GM23338 (cell line): ENCODE measurements at regions not wholly inside any gene's neighbourhood (a gene's known extent, or its start where the extent isn't known, plus 50 kb on each side); places are given as distances from the start of the nearest gene placed in this dataset.

Experiments used
- ATAC-seq: fragments of 200-7000 bp; cut with Tn5 transposase; 3 replicates; pipeline ENCODE4 v1.9.1; 2020
- DNase-seq: peaks from one replicate; pipeline ENCODE4 v3.0.0-alpha.2; 2015; ENCODE audit warnings: low spot score
- H2AFZ ChIP-seq: fragments of 200-600 bp; sonication (generic); 2 replicates; pipeline ENCODE4 v1.8.0; 2016; ENCODE audit warnings: antibody characterized with exemption, mild to moderate bottlenecking, moderate library complexity
- H3F3A ChIP-seq: fragments of 200-600 bp; sonication (generic); replicated peaks from 2 replicates; pipeline ENCODE4 v1.8.0; 2017; ENCODE audit warnings: antibody characterized with exemption, mixed run types, low read depth
- H3K27ac ChIP-seq: fragments of 200-600 bp; sonication (generic); 2 replicates; pipeline ENCODE4 v1.6.1; 2016; ENCODE audit warnings: low read depth
- H3K27me3 ChIP-seq: fragments of 200-600 bp; sonication (generic); 2 replicates; pipeline ENCODE4 v1.8.0; 2016; ENCODE audit warnings: mild to moderate bottlenecking, mixed run types, moderate library complexity; ENCODE audit not compliant: insufficient read depth
- H3K36me3 ChIP-seq: fragments of 200-600 bp; sonication (generic); 2 replicates; pipeline ENCODE4 v1.8.0; 2016; ENCODE audit warnings: mild to moderate bottlenecking; ENCODE audit not compliant: insufficient read depth
- H3K4me1 ChIP-seq: fragments of 200-600 bp; sonication (generic); 2 replicates; pipeline ENCODE4 v1.8.0; 2016; ENCODE audit warnings: mild to moderate bottlenecking, moderate library complexity; ENCODE audit not compliant: insufficient read depth
- H3K4me2 ChIP-seq: fragments of 200-600 bp; sonication (generic); 2 replicates; pipeline ENCODE4 v1.7.1; 2017; ENCODE audit warnings: mixed run types
- H3K4me3 ChIP-seq: fragments of 200-600 bp; sonication (generic); 2 replicates; pipeline ENCODE4 v1.6.1; 2016; ENCODE audit warnings: mixed run types
- H3K79me2 ChIP-seq: fragments of 200-600 bp; sonication (generic); replicated peaks from 2 replicates; pipeline ENCODE4 v1.8.0; 2017; ENCODE audit warnings: mild to moderate bottlenecking; ENCODE audit not compliant: insufficient read depth
- H3K9me2 ChIP-seq: fragments of 200-600 bp; sonication (generic); 2 replicates; pipeline ENCODE4 v1.8.0; 2017; ENCODE audit not compliant: insufficient read depth
- H4K20me1 ChIP-seq: fragments of 200-600 bp; sonication (generic); replicated peaks from 2 replicates; pipeline ENCODE4 v1.8.0; 2017; ENCODE audit warnings: mild to moderate bottlenecking; ENCODE audit not compliant: insufficient read depth
- H3K27ac Mint-ChIP-seq: 2 replicates; pipeline ENCODE4 v1.8.0; 2020; ENCODE audit warnings: inconsistent platforms, mild to moderate bottlenecking, moderate library complexity, mixed read lengths
- H3K27me3 Mint-ChIP-seq: 3 replicates; pipeline ENCODE4 v1.8.0; 2022; ENCODE audit warnings: low read depth, mild to moderate bottlenecking, moderate library complexity, mixed read lengths, inconsistent platforms; ENCODE audit not compliant: insufficient read depth, poor library complexity
- H3K36me3 Mint-ChIP-seq: 3 replicates; pipeline ENCODE4 v1.8.0; 2021; ENCODE audit warnings: low read depth, mild to moderate bottlenecking, inconsistent platforms, moderate library complexity, mixed read lengths
- H3K4me1 Mint-ChIP-seq: 3 replicates; pipeline ENCODE4 v1.8.0; 2020; ENCODE audit warnings: mild to moderate bottlenecking, inconsistent platforms, mixed read lengths
- H3K4me3 Mint-ChIP-seq: 3 replicates; pipeline ENCODE4 v1.8.0; 2021; ENCODE audit warnings: moderate library complexity, mild to moderate bottlenecking, inconsistent platforms, mixed read lengths
- H3K9me3 Mint-ChIP-seq: 3 replicates; pipeline ENCODE4 v1.8.0; 2020; ENCODE audit warnings: moderate library complexity, mild to moderate bottlenecking, inconsistent platforms, mixed read lengths
- CREB1 ChIP-seq: fragments of 250-450 bp; sonication (Bioruptor Pico); IDR thresholded peaks from 2 replicates; pipeline ENCODE4 v1.5.0; 2020; ENCODE audit warnings: low read depth, mild to moderate bottlenecking, moderate library complexity
- ETS1 ChIP-seq: IDR thresholded peaks from 2 replicates; pipeline ENCODE4 v1.6.1; 2016; ENCODE audit warnings: antibody characterized with exemption
- EZH2 ChIP-seq: fragments of 200-600 bp; sonication (generic); IDR thresholded peaks from one replicate; pipeline ENCODE4 v1.8.0; 2017; ENCODE audit warnings: antibody characterized with exemption, mild to moderate bottlenecking, low read depth; ENCODE audit not compliant: unreplicated experiment
- EZH2phosphoT487 ChIP-seq: fragments of 200-600 bp; sonication (generic); IDR thresholded peaks from one replicate; pipeline ENCODE4 v1.8.1; 2018; ENCODE audit warnings: antibody characterized with exemption; ENCODE audit not compliant: unreplicated experiment
- JUNB ChIP-seq: IDR thresholded peaks from one replicate; pipeline ENCODE4 v1.6.1; 2016; ENCODE audit warnings: antibody characterized with exemption; ENCODE audit not compliant: unreplicated experiment
- NANOG ChIP-seq: IDR thresholded peaks from 2 replicates; pipeline ENCODE4 v1.6.1; 2016; ENCODE audit warnings: antibody characterized with exemption, borderline replicate concordance
- POLR2AphosphoS5 ChIP-seq: IDR thresholded peaks from 2 replicates; pipeline ENCODE4 v1.6.1; 2016; ENCODE audit warnings: antibody characterized with exemption, low read depth
- STAT1 ChIP-seq: IDR thresholded peaks from one replicate; pipeline ENCODE4 v1.6.1; 2016; ENCODE audit warnings: antibody characterized with exemption; ENCODE audit not compliant: unreplicated experiment
- ZNF114 ChIP-seq: fragments of 250-450 bp; sonication (Bioruptor Pico); IDR thresholded peaks from 2 replicates; pipeline ENCODE4 v1.5.0; 2020; ENCODE audit warnings: mild to moderate bottlenecking, moderate library complexity
- ZNF331 ChIP-seq: fragments of 250-450 bp; sonication (Bioruptor Pico); IDR thresholded peaks from 2 replicates; pipeline ENCODE4 v1.5.0; 2020; ENCODE audit warnings: low read depth, mild to moderate bottlenecking, moderate library complexity
- ZNF462 ChIP-seq: fragments of 250-450 bp; sonication (Bioruptor Pico); IDR thresholded peaks from 2 replicates; pipeline ENCODE4 v1.5.0; 2020; ENCODE audit warnings: mild to moderate bottlenecking, moderate library complexity
- TF ChIP-seq, protein P1 (sequence below), 2 experiments: fragments of 200-600 bp in 1 of 2; sonication (generic) in 1 of 2; conservative IDR thresholded peaks; 2 replicates each; pipeline versions ENCODE4 v1.5.1 to v1.6.1; 2016 to 2017; ENCODE audit warnings: antibody characterized with exemption in 2 of 2, low read depth in 2 of 2, mild to moderate bottlenecking in 2 of 2, moderate library complexity in 1 of 2
- TF ChIP-seq, protein P2 (sequence below): IDR thresholded peaks from one replicate; pipeline ENCODE4 v1.6.1; 2018; ENCODE audit warnings: antibody characterized with exemption; ENCODE audit not compliant: unreplicated experiment

DNA sequence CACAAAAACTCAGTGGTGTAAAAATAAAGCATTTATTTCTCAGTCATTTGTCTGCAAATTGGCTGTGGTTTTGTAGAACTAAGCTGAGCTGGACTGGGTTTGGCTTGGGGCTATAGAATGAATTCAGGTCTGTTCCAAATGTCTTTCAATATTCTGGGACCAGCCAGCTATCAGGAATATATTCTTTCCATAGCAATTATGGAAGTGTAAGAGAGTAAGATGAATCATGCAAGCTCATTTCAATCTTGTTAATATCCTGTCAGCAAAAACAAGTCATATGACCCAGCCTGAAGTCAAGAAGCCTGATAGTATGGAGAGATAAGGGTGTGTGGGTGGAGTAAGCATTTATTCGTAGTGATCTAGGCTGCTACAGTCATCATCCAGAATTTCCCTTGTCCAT is 481.0 kb upstream of the CDH2 start:
- ATAC-seq = no peak

More for the DNA sequence above, 481.0 kb upstream of the CDH2 start:
- Histone ChIP-seq H2AFZ (no peak overlapping the region), H3K36me3 (no peaks in the 10 kb centered on the region), H3K27me3 (no peaks in the 10 kb centered on the region), H3K4me1 (no peaks in the 10 kb centered on the region), H3F3A (no peaks in the 10 kb centered on the region), H3K4me3 (no peak overlapping the region), H3K79me2 (no peaks in the 10 kb centered on the region), H3K4me2 (no peak overlapping the region), H4K20me1 (no peaks in the 10 kb centered on the region), H3K9me2 (no peaks in the 10 kb centered on the region), H3K27ac (no peak overlapping the region)
- Mint-ChIP-seq H3K9me3 (no peaks in the 10 kb centered on the region), H3K4me3 (no peak overlapping the region), H3K36me3 (no peaks in the 10 kb centered on the region), H3K27ac (no peak overlapping the region), H3K4me1 (no peaks in the 10 kb centered on the region), H3K27me3 (no peaks in the 10 kb centered on the region)
- TF ChIP-seq, protein P1, sequence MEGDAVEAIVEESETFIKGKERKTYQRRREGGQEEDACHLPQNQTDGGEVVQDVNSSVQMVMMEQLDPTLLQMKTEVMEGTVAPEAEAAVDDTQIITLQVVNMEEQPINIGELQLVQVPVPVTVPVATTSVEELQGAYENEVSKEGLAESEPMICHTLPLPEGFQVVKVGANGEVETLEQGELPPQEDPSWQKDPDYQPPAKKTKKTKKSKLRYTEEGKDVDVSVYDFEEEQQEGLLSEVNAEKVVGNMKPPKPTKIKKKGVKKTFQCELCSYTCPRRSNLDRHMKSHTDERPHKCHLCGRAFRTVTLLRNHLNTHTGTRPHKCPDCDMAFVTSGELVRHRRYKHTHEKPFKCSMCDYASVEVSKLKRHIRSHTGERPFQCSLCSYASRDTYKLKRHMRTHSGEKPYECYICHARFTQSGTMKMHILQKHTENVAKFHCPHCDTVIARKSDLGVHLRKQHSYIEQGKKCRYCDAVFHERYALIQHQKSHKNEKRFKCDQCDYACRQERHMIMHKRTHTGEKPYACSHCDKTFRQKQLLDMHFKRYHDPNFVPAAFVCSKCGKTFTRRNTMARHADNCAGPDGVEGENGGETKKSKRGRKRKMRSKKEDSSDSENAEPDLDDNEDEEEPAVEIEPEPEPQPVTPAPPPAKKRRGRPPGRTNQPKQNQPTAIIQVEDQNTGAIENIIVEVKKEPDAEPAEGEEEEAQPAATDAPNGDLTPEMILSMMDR (conservative IDR thresholded peaks at IDR 0.05; ENCODE audit: low read depth in 2 of 2) = no peak
- TF ChIP-seq JUNB (no peak), CREB1 (CRISPR knock-in tag) (no peak), NANOG (no peak), EZH2phosphoT487 (no peak), ETS1 (no peak), STAT1 (no peak), ZNF331 (no peak), ZNF114 (CRISPR knock-in tag) (no peak), POLR2AphosphoS5 (no peak), EZH2 (no peak), ZNF462 (no peak)
- TF ChIP-seq, protein P2, sequence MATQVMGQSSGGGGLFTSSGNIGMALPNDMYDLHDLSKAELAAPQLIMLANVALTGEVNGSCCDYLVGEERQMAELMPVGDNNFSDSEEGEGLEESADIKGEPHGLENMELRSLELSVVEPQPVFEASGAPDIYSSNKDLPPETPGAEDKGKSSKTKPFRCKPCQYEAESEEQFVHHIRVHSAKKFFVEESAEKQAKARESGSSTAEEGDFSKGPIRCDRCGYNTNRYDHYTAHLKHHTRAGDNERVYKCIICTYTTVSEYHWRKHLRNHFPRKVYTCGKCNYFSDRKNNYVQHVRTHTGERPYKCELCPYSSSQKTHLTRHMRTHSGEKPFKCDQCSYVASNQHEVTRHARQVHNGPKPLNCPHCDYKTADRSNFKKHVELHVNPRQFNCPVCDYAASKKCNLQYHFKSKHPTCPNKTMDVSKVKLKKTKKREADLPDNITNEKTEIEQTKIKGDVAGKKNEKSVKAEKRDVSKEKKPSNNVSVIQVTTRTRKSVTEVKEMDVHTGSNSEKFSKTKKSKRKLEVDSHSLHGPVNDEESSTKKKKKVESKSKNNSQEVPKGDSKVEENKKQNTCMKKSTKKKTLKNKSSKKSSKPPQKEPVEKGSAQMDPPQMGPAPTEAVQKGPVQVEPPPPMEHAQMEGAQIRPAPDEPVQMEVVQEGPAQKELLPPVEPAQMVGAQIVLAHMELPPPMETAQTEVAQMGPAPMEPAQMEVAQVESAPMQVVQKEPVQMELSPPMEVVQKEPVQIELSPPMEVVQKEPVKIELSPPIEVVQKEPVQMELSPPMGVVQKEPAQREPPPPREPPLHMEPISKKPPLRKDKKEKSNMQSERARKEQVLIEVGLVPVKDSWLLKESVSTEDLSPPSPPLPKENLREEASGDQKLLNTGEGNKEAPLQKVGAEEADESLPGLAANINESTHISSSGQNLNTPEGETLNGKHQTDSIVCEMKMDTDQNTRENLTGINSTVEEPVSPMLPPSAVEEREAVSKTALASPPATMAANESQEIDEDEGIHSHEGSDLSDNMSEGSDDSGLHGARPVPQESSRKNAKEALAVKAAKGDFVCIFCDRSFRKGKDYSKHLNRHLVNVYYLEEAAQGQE = no peak
- DNase-seq = no peak
